Nephron (organoid): ENCODE measurements at regions not wholly inside any gene's neighbourhood (a gene's known extent, or its start where the extent isn't known, plus 50 kb on each side); places are given as distances from the start of the nearest gene placed in this dataset.
A peak's percentile ranks its signal among the peaks of the same experiment; 100 is the strongest.

Source experiments
- H3K27ac Mint-ChIP-seq, 3 experiments: 2 replicates each; pipeline ENCODE4 v1.8.0; 2020; ENCODE audit warnings: mixed read lengths in 3 of 3, mild to moderate bottlenecking in 2 of 3, moderate library complexity in 1 of 3
- H3K27me3 Mint-ChIP-seq: 2 replicates; pipeline ENCODE4 v1.8.0; 2021; ENCODE audit warnings: low read depth, mild to moderate bottlenecking, moderate library complexity, mixed read lengths
- H3K36me3 Mint-ChIP-seq: 2 replicates; pipeline ENCODE4 v1.8.0; 2020; ENCODE audit warnings: low read depth, mixed read lengths
- H3K4me1 Mint-ChIP-seq: 2 replicates; pipeline ENCODE4 v1.8.0; 2020; ENCODE audit warnings: mixed read lengths
- H3K4me3 Mint-ChIP-seq, 3 experiments: 2 replicates each; pipeline ENCODE4 v1.8.0; 2020; ENCODE audit warnings: mild to moderate bottlenecking in 3 of 3, mixed read lengths in 3 of 3, moderate library complexity in 2 of 3
- H3K9me3 Mint-ChIP-seq: 2 replicates; pipeline ENCODE4 v1.8.0; 2020; ENCODE audit warnings: mixed read lengths
- TF ChIP-seq, protein P1 (sequence below), 3 experiments: fragments of 200-600 bp; sonication (generic); IDR thresholded peaks; one replicate each; pipeline ENCODE4 v1.5.0; 2021; ENCODE audit warnings: antibody characterized with exemption in 3 of 3; ENCODE audit not compliant: unreplicated experiment in 3 of 3

DNA sequence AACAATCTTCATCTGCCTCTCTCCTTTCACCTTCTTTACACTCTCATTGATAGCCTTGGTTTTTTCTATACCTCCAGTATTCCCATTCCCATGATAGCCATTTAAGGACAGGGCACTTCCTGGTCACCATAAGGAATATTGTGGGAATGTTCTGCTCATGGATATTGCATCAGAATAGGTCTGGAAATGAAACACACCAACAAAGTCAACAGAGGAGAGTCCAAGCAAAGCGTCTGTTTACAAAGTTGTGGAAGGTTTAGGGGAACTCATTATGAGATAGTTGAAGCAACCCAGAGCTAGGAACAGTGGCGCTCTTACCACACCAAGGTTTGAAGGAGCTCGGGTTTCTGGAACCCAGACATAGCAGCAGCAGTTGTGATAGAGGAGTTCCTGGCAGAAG lies 150.3 kb upstream of the TNP1 start:
- Mint-ChIP-seq H3K36me3 (no peaks in the 10 kb centered on the region), H3K27me3 (peaks cover 6% of the 10 kb centered on the region), H3K27ac (peak overlapping the region in 1 of 3 experiments; percentile 93), H3K4me1 (peaks cover 53% of the 10 kb centered on the region), H3K4me3 (no peak overlapping the region), H3K9me3 (no peaks in the 10 kb centered on the region)
- TF ChIP-seq, protein P1, sequence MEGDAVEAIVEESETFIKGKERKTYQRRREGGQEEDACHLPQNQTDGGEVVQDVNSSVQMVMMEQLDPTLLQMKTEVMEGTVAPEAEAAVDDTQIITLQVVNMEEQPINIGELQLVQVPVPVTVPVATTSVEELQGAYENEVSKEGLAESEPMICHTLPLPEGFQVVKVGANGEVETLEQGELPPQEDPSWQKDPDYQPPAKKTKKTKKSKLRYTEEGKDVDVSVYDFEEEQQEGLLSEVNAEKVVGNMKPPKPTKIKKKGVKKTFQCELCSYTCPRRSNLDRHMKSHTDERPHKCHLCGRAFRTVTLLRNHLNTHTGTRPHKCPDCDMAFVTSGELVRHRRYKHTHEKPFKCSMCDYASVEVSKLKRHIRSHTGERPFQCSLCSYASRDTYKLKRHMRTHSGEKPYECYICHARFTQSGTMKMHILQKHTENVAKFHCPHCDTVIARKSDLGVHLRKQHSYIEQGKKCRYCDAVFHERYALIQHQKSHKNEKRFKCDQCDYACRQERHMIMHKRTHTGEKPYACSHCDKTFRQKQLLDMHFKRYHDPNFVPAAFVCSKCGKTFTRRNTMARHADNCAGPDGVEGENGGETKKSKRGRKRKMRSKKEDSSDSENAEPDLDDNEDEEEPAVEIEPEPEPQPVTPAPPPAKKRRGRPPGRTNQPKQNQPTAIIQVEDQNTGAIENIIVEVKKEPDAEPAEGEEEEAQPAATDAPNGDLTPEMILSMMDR (IDR thresholded peaks at IDR 0.05; ENCODE audit: unreplicated experiment in 3 of 3) = no peak

DNA sequence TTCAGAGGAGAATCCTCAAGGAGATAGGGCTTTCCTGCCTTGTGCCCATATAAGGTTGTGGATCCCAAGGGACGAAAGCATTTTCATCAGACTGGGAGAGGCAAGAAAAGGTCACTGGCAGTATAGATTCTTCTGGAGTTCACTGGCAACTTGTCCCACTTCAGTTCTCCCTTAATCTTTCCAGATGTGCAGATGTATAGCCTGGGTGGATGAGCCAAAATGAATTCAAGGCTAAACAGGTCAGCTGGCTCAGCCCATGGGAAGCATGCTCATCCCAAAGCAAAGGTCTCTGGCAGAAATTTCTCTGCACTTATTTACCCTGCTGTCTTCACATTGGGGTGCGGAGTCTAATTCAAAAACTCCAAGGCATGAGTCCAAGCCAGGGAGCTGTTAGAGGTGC lies 148.9 kb upstream of the TNP1 start:
- Mint-ChIP-seq H3K4me1 (peaks cover 44% of the 10 kb centered on the region), H3K9me3 (peaks cover 3% of the 10 kb centered on the region), H3K36me3 (no peaks in the 10 kb centered on the region), H3K27me3 (peaks cover 6% of the 10 kb centered on the region), H3K4me3 (no peak overlapping the region), H3K27ac (peak overlapping the region; percentile 22 to 97 (median 93))
- TF ChIP-seq, protein P1 (IDR thresholded peaks at IDR 0.05; ENCODE audit: unreplicated experiment in 3 of 3) = no peak

DNA sequence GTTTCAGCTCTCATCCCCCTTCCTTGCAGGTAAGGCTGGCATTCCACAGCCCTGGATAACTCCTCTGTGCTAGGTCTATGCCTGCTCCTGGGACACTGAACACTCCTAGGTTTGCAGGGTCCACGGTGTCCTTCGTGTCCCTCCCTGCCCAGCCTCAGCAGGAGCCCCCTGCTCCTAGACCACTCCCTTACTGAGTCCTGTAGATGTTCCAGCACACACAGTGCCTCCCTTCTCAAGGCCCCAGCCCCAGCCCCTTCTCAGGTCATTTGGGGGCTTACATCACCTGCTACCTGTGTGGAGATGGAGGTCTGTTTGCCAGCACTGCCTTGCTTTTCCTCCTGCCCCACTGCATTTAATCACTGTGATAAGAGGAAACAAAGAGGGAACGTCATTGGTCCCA lies 146.4 kb upstream of the TNP1 start:
- H3K4me3 Mint-ChIP-seq = no peak overlapping the region
- TF ChIP-seq, protein P1 (IDR thresholded peaks at IDR 0.05; ENCODE audit: unreplicated experiment in 3 of 3) = no peak
- H3K36me3 Mint-ChIP-seq = no peaks in the 10 kb centered on the region
- H3K4me1 Mint-ChIP-seq = peaks cover 45% of the 10 kb centered on the region
- peak overlapping the region in 2 of 3 experiments; percentile 66 to 93 for H3K27ac Mint-ChIP-seq
- peaks cover 6% of the 10 kb centered on the region for H3K27me3 Mint-ChIP-seq
- peaks cover 3% of the 10 kb centered on the region for H3K9me3 Mint-ChIP-seq

DNA sequence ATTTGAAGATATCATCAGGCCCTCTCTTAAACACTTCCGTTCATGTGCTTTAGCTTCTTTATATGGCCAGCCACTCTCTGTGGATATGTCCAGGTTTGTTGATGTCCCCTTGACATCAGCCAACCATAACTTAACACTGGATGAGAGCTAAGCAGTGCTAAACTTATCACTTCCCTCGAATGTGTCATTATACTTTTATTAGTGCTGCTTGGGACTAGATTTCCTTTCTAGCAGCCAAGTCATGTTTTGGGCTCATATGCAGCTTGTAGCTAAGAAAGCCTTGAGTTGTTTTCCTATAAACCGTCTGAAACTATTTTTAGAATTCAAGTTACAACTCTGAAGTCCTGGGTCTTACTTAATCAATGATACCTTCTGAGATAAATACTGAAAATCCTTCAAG lies 144.8 kb upstream of the TNP1 start:
- H3K36me3 Mint-ChIP-seq = no peaks in the 10 kb centered on the region
- H3K27me3 Mint-ChIP-seq = peaks cover 6% of the 10 kb centered on the region
- H3K9me3 Mint-ChIP-seq = peaks cover 3% of the 10 kb centered on the region
- TF ChIP-seq, protein P1 (IDR thresholded peaks at IDR 0.05; ENCODE audit: unreplicated experiment in 3 of 3) = no peak
- H3K4me3 Mint-ChIP-seq = no peak overlapping the region
- peak overlapping the region in 2 of 3 experiments; percentile 50 to 76 for H3K27ac Mint-ChIP-seq
- peaks cover 45% of the 10 kb centered on the region for H3K4me1 Mint-ChIP-seq

DNA sequence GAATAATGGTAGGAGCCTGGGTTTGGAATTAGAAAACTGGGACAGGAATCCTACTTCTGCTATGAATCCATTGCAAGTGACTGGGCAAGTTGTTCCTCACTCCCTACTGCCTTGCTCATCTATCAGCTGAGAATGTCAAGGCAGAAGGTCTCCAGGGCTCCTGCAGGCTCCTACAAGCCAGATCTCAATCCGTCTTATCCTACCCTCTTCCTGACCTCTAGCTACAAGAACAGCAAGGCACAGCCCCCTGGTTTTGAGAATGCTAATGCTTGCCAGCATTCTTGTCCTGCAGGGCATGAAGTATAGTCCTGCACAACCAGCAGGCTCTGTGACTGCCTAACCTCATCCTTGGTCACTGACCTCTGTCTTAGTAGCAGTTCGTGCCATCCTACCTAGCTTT lies 141.9 kb upstream of the TNP1 start:
- H3K4me1 Mint-ChIP-seq = peaks cover 36% of the 10 kb centered on the region
- peaks cover 3% of the 10 kb centered on the region for H3K9me3 Mint-ChIP-seq
- TF ChIP-seq, protein P1 (IDR thresholded peaks at IDR 0.05; ENCODE audit: unreplicated experiment in 3 of 3) = no peak
- H3K27me3 Mint-ChIP-seq = peaks cover 6% of the 10 kb centered on the region
- H3K27ac Mint-ChIP-seq = peak overlapping the region in 1 of 3 experiments; percentile 16
- H3K36me3 Mint-ChIP-seq = no peaks in the 10 kb centered on the region
- H3K4me3 Mint-ChIP-seq = no peak overlapping the region

DNA sequence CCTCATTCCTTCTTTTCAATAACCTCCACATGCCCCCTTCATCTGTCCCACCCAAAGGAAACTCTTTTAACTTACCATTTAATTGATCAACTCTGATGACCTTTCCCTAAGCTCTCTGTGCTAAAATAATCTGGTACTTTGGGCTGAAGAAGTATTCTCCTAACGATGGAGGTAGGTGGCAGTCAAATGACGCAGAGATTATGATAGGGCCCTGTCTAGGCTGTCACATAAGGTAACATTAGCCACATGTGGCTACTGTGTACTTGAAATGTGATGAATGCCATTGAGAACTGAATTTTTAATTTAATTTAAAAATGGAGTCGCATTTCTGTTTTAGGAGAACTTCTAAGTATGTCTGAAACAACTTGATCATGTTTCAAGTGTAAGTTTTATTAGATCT lies 140.5 kb upstream of the TNP1 start:
- H3K36me3 Mint-ChIP-seq = no peaks in the 10 kb centered on the region
- peaks cover 34% of the 10 kb centered on the region for H3K4me1 Mint-ChIP-seq
- H3K27me3 Mint-ChIP-seq = peaks cover 3% of the 10 kb centered on the region
- H3K27ac Mint-ChIP-seq = no peak overlapping the region
- H3K9me3 Mint-ChIP-seq = peaks cover 3% of the 10 kb centered on the region
- no peak overlapping the region for H3K4me3 Mint-ChIP-seq
- TF ChIP-seq, protein P1 (IDR thresholded peaks at IDR 0.05; ENCODE audit: unreplicated experiment in 3 of 3) = no peak
